ENCODE measurements at regions not wholly inside any gene's neighbourhood (a gene's known extent, or its start where the extent isn't known, plus 50 kb on each side); places are given as distances from the start of the nearest gene placed in this dataset.

GRCh38 chr13:67844574-67844973 lies 614.4 kb upstream of the PCDH9 start:
- Histone ChIP-seq H2AFZ (ENCODE audit: low read length) (no peak overlapping the region), H2BK5ac (ENCODE audit: low read depth, low read length) (no peak overlapping the region), H4K5ac (ENCODE audit: insufficient read length, low read depth, low read length) (no peak overlapping the region), H3K14ac (ENCODE audit: insufficient read length) (no peak overlapping the region), H3K23me2 (ENCODE audit: low read depth, low read length) (no peaks in the 10 kb centered on the region), H3K23ac (ENCODE audit: insufficient read length) (no peak overlapping the region), H3K4me1 (replicated peaks in 1 of 4; ENCODE audit: control insufficient read depth in 3 of 4, insufficient read depth in 4 of 4, low read length in 3 of 4) (no peaks in the 10 kb centered on the region), H2BK15ac (ENCODE audit: low read length) (no peak overlapping the region), H3K56ac (replicated peaks; ENCODE audit: insufficient read length, low read depth, low read length) (no peak overlapping the region), H3K9ac (replicated peaks in 1 of 4; ENCODE audit: extremely low read depth in 1 of 4, low read depth in 3 of 4, low read length in 3 of 4) (no peak overlapping the region), H3K4ac (replicated peaks; ENCODE audit: insufficient read length, low read depth, low read length) (no peak overlapping the region), H3K9me3 (ENCODE audit: insufficient read depth in 2 of 2, low read depth in 1 of 2, low read length in 1 of 2) (no peaks in the 10 kb centered on the region), H3K27me3 (replicated peaks in 1 of 4; ENCODE audit: control insufficient read depth in 3 of 4, extremely low read depth in 1 of 4, insufficient read depth in 3 of 4, low read length in 3 of 4) (no peaks in the 10 kb centered on the region), H3K4me3 (ENCODE audit: extremely low read depth in 1 of 4, insufficient read depth in 2 of 4, low read depth in 3 of 4, low read length in 4 of 4) (no peak overlapping the region), H3K79me2 (ENCODE audit: control insufficient read depth in 1 of 2, insufficient read depth in 2 of 2, low read length in 2 of 2) (no peaks in the 10 kb centered on the region), H3K79me1 (ENCODE audit: low read depth, low read length) (no peaks in the 10 kb centered on the region), H3K27ac (ENCODE audit: low read depth, low read length) (no peak overlapping the region), H2BK20ac (ENCODE audit: low read length) (no peak overlapping the region), H2BK12ac (ENCODE audit: low read depth, low read length) (no peak overlapping the region), H4K91ac (replicated peaks; ENCODE audit: insufficient read length, low read length) (no peak overlapping the region), H4K20me1 (replicated peaks in 1 of 2; ENCODE audit: control insufficient read depth in 1 of 2, insufficient read depth in 2 of 2, low read length in 2 of 2) (no peaks in the 10 kb centered on the region), H2BK120ac (replicated peaks; ENCODE audit: low read depth, low read length) (no peak overlapping the region), H3K18ac (ENCODE audit: extremely low read depth, low read length) (no peak overlapping the region), H3K36me3 (ENCODE audit: control insufficient read depth in 2 of 4, insufficient read depth in 4 of 4, low read length in 3 of 4) (no peaks in the 10 kb centered on the region), H2AK5ac (ENCODE audit: low read depth, low read length) (no peak overlapping the region), H3K4me2 (ENCODE audit: insufficient read depth in 1 of 2, low read depth in 2 of 2, low read length in 2 of 2) (no peak overlapping the region), H4K8ac (ENCODE audit: extremely low read depth, insufficient read depth, low read length) (no peak overlapping the region)
- 100% methylated on average over 2 of the region's 2 CpGs; no CpG with 5 or more reads in 1 of the 2 experiments for WGBS, 2 experiments (ENCODE audit: extremely low coverage in 1 of 2, insufficient coverage in 1 of 2, insufficient read length in 1 of 2, insufficient replicate concordance in 2 of 2, low coverage in 1 of 2, low lambda C conversion rate in 2 of 2, missing lambda C conversion rate in 1 of 2)
- DNase-seq (ENCODE audit: low read depth in 1 of 2, low spot score in 2 of 2) (no peak), FAIRE-seq (no peak)
- ChIA-PET POLR2A (ENCODE audit: partially characterized antibody) (no interaction called here), CTCF (ENCODE audit: partially characterized antibody) (no interaction called here)
- TF ChIP-seq, protein P1, sequence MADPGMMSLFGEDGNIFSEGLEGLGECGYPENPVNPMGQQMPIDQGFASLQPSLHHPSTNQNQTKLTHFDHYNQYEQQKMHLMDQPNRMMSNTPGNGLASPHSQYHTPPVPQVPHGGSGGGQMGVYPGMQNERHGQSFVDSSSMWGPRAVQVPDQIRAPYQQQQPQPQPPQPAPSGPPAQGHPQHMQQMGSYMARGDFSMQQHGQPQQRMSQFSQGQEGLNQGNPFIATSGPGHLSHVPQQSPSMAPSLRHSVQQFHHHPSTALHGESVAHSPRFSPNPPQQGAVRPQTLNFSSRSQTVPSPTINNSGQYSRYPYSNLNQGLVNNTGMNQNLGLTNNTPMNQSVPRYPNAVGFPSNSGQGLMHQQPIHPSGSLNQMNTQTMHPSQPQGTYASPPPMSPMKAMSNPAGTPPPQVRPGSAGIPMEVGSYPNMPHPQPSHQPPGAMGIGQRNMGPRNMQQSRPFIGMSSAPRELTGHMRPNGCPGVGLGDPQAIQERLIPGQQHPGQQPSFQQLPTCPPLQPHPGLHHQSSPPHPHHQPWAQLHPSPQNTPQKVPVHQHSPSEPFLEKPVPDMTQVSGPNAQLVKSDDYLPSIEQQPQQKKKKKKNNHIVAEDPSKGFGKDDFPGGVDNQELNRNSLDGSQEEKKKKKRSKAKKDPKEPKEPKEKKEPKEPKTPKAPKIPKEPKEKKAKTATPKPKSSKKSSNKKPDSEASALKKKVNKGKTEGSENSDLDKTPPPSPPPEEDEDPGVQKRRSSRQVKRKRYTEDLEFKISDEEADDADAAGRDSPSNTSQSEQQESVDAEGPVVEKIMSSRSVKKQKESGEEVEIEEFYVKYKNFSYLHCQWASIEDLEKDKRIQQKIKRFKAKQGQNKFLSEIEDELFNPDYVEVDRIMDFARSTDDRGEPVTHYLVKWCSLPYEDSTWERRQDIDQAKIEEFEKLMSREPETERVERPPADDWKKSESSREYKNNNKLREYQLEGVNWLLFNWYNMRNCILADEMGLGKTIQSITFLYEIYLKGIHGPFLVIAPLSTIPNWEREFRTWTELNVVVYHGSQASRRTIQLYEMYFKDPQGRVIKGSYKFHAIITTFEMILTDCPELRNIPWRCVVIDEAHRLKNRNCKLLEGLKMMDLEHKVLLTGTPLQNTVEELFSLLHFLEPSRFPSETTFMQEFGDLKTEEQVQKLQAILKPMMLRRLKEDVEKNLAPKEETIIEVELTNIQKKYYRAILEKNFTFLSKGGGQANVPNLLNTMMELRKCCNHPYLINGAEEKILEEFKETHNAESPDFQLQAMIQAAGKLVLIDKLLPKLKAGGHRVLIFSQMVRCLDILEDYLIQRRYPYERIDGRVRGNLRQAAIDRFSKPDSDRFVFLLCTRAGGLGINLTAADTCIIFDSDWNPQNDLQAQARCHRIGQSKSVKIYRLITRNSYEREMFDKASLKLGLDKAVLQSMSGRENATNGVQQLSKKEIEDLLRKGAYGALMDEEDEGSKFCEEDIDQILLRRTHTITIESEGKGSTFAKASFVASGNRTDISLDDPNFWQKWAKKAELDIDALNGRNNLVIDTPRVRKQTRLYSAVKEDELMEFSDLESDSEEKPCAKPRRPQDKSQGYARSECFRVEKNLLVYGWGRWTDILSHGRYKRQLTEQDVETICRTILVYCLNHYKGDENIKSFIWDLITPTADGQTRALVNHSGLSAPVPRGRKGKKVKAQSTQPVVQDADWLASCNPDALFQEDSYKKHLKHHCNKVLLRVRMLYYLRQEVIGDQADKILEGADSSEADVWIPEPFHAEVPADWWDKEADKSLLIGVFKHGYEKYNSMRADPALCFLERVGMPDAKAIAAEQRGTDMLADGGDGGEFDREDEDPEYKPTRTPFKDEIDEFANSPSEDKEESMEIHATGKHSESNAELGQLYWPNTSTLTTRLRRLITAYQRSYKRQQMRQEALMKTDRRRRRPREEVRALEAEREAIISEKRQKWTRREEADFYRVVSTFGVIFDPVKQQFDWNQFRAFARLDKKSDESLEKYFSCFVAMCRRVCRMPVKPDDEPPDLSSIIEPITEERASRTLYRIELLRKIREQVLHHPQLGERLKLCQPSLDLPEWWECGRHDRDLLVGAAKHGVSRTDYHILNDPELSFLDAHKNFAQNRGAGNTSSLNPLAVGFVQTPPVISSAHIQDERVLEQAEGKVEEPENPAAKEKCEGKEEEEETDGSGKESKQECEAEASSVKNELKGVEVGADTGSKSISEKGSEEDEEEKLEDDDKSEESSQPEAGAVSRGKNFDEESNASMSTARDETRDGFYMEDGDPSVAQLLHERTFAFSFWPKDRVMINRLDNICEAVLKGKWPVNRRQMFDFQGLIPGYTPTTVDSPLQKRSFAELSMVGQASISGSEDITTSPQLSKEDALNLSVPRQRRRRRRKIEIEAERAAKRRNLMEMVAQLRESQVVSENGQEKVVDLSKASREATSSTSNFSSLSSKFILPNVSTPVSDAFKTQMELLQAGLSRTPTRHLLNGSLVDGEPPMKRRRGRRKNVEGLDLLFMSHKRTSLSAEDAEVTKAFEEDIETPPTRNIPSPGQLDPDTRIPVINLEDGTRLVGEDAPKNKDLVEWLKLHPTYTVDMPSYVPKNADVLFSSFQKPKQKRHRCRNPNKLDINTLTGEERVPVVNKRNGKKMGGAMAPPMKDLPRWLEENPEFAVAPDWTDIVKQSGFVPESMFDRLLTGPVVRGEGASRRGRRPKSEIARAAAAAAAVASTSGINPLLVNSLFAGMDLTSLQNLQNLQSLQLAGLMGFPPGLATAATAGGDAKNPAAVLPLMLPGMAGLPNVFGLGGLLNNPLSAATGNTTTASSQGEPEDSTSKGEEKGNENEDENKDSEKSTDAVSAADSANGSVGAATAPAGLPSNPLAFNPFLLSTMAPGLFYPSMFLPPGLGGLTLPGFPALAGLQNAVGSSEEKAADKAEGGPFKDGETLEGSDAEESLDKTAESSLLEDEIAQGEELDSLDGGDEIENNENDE (IDR thresholded peaks at IDR 0.05; ENCODE audit: insufficient replicate concordance, low read length), result no peak

All from H1 (cell line).